ENCODE measurements at regions not wholly inside any gene's neighbourhood (a gene's known extent, or its start where the extent isn't known, plus 50 kb on each side); places are given as distances from the start of the nearest gene placed in this dataset.

- DNase-seq (no peak), ATAC-seq (no peak)
- no peaks in the 10 kb centered on the region for H3K9me3 ChIP-seq
- no peaks in the 10 kb centered on the region for H3K4me1 ChIP-seq
- intact Hi-C loops (cut with DNase I): no loop called here
- H3K27me3 ChIP-seq: no peaks in the 10 kb centered on the region
- no peak for TF ChIP-seq CTCF (IDR thresholded peaks at IDR 0.05)
- no peak overlapping the region for H3K4me3 ChIP-seq
- no peak overlapping the region for H3K27ac ChIP-seq
- WGBS (ENCODE audit: insufficient coverage, low coverage, low lambda C conversion rate, missing lambda C conversion rate): 0% methylated on average over 1 of the region's 1 CpG
- no peaks in the 10 kb centered on the region for H3K36me3 ChIP-seq
Observed at GRCh38 chr13:37198629-37199028, 93.2 kb upstream of the CSNK1A1L start.

- H3K4me1 ChIP-seq: no peaks in the 10 kb centered on the region
- no peak overlapping the region for H3K27ac ChIP-seq
- H3K4me3 ChIP-seq: no peak overlapping the region
- 56% methylated on average over 3 of the region's 3 CpGs for WGBS (ENCODE audit: insufficient coverage, low coverage, low lambda C conversion rate, missing lambda C conversion rate)
- H3K27me3 ChIP-seq: no peaks in the 10 kb centered on the region
- ATAC-seq (no peak), DNase-seq (no peak)
- intact Hi-C loops (cut with DNase I): no loop called here
- no peaks in the 10 kb centered on the region for H3K36me3 ChIP-seq
- no peaks in the 10 kb centered on the region for H3K9me3 ChIP-seq
- TF ChIP-seq POLR2A (IDR thresholded peaks at IDR 0.05): no peak
- no peak for TF ChIP-seq CTCF (IDR thresholded peaks at IDR 0.05)
Observed at GRCh38 chr13:37195621-37196020, 90.2 kb upstream of the CSNK1A1L start.

GRCh38 chr13:37194428-37194861 lies 89.0 kb upstream of the CSNK1A1L start:
- Histone ChIP-seq H3K9me3 (no peaks in the 10 kb centered on the region), H3K27ac (no peak overlapping the region), H3K4me3 (no peak overlapping the region), H3K36me3 (no peaks in the 10 kb centered on the region), H3K27me3 (no peaks in the 10 kb centered on the region), H3K4me1 (no peaks in the 10 kb centered on the region)
- ATAC-seq (no peak), DNase-seq (no peak)
- TF ChIP-seq POLR2A (IDR thresholded peaks at IDR 0.05) (no peak), CTCF (IDR thresholded peaks at IDR 0.05) (no peak)
- WGBS (ENCODE audit: insufficient coverage, low coverage, low lambda C conversion rate, missing lambda C conversion rate): 39% methylated on average over 1 of the region's 1 CpG
- intact Hi-C loops (cut with DNase I): no loop called here

GRCh38 chr13:37192956-37193355 lies 87.5 kb upstream of the CSNK1A1L start:
- Histone ChIP-seq H3K27ac (no peak overlapping the region), H3K36me3 (no peaks in the 10 kb centered on the region), H3K27me3 (no peaks in the 10 kb centered on the region), H3K4me3 (no peak overlapping the region), H3K9me3 (no peaks in the 10 kb centered on the region), H3K4me1 (no peaks in the 10 kb centered on the region)
- WGBS (ENCODE audit: insufficient coverage, low coverage, low lambda C conversion rate, missing lambda C conversion rate): 9% methylated on average over 2 of the region's 2 CpGs
- no peak for TF ChIP-seq POLR2A (IDR thresholded peaks at IDR 0.05)
- no peak for TF ChIP-seq CTCF (IDR thresholded peaks at IDR 0.05)
- intact Hi-C loops (cut with DNase I): no loop called here
- no peak for DNase-seq
- no peak for ATAC-seq

- Histone ChIP-seq H3K36me3 (no peaks in the 10 kb centered on the region), H3K27me3 (no peaks in the 10 kb centered on the region), H3K4me1 (no peaks in the 10 kb centered on the region), H3K27ac (no peak overlapping the region), H3K9me3 (no peaks in the 10 kb centered on the region), H3K4me3 (no peak overlapping the region)
- DNase-seq: no peak
- intact Hi-C loops (cut with DNase I): no loop called here
- TF ChIP-seq POLR2A (IDR thresholded peaks at IDR 0.05): no peak
- TF ChIP-seq CTCF (IDR thresholded peaks at IDR 0.05): no peak
- no peak for ATAC-seq
Observed at GRCh38 chr13:37187621-37188020, 82.2 kb upstream of the CSNK1A1L start.

Data from right lobe of liver (tissue), 6 donors.